Heart right ventricle (tissue), 16 donors: ENCODE measurements at regions not wholly inside any gene's neighbourhood (a gene's known extent, or its start where the extent isn't known, plus 50 kb on each side); places are given as distances from the start of the nearest gene placed in this dataset.

Experiments used
- ATAC-seq, 8 donors: fragments of 200-7000 bp; cut with Tn5 transposase; one replicate each; pipeline ENCODE4 v1.9.1; 2020; ENCODE audit warnings: mild to moderate bottlenecking in 8 of 8, moderate library complexity in 8 of 8, moderate number of reproducible peaks in 1 of 8
- DNase-seq, 2 donors: peaks; one replicate each; pipeline ENCODE4 v3.0.0-alpha.2; 2020
- H3K27ac ChIP-seq, 10 donors: fragments of 200-600 bp; sonication (generic) in 2 of 10; one replicate each; pipeline versions ENCODE4 v1.5.0 to v1.8.0; 2020 to 2022; ENCODE audit warnings: mild to moderate bottlenecking in 3 of 10
- H3K27me3 ChIP-seq, 7 donors: fragments of 200-600 bp; one replicate each; pipeline ENCODE4 v1.8.0; 2021 to 2022; ENCODE audit warnings: mild to moderate bottlenecking in 2 of 7
- H3K36me3 ChIP-seq, 9 donors: fragments of 200-600 bp; sonication (generic) in 1 of 9; one replicate each; pipeline versions ENCODE4 v1.5.0 to v1.8.0; 2020 to 2022; ENCODE audit warnings: mild to moderate bottlenecking in 2 of 9
- H3K4me1 ChIP-seq, 9 donors: fragments of 200-600 bp; sonication (generic) in 1 of 9; one replicate each; pipeline versions ENCODE4 v1.5.0 to v1.8.0; 2020 to 2022; ENCODE audit warnings: mild to moderate bottlenecking in 4 of 9
- H3K4me3 ChIP-seq, 10 donors: fragments of 200-600 bp; sonication (generic) in 2 of 10; one replicate each; pipeline versions ENCODE4 v1.5.0 to v1.8.0; 2020 to 2022; ENCODE audit warnings: mild to moderate bottlenecking in 7 of 10, moderate library complexity in 2 of 10
- H3K9me3 ChIP-seq, 11 donors: fragments of 200-600 bp in 10 of 11; sonication (generic) in 2 of 11; one replicate each; pipeline versions ENCODE4 v1.5.0 to v1.8.0; 2013 to 2022; ENCODE audit warnings: mild to moderate bottlenecking in 2 of 11, control low read depth in 1 of 11, moderate library complexity in 1 of 11
- CTCF ChIP-seq, 9 donors: fragments of 200-600 bp; sonication (generic) in 2 of 9; IDR thresholded peaks; one replicate each; pipeline versions ENCODE4 v1.5.0 to v1.8.0; 2021 to 2022; ENCODE audit warnings: antibody characterized with exemption in 9 of 9, mild to moderate bottlenecking in 5 of 9, moderate library complexity in 1 of 9
- WGBS, 2 donors: extraction: QIAGEN DNeasy Blood & Tissue Kit; methylation state at CpG; one replicate each; pipeline ENCODE4 v1.1.7; 2013; ENCODE audit warnings: inconsistent platforms in 1 of 2; 5-methylcytosine and 5-hydroxymethylcytosine counted together
- intact Hi-C, 10 donors: fragments of 100-400 bp; cut with DNase I; formaldehyde crosslinking; loops; one replicate each; pipeline versions ENCODE4 v1.11.1 to v1.14.2; 2022
- donor health status: Arrhythmogenic right ventricular cardiomyopathy.
- donor health status: ischemic (EF 13 %, LVEDD 7.1; RV severe dilation, severe dysfunction).
- donor health status: healthy with polysubstance abuse.
- donor health status: DM: no; HTN: yes; CAD: no.
- donor health status: DM: no; HTN: no; CAD: no.
- donor health status: ischemic (EF 25% LVEDD 6.9; RV normal size, moderate dysfunction).
- donor health status: ischemic (EF 25% LVEDD 5.7; RV mildly dilated, moderate dysfunction).
- donor health status: healthy.
- donor health status: DM: yes; HTN: yes; CAD: no.
- donor health status: Ischemic cardiomyopathy.
- donor health status: ischemic (EF 35%, LVEDD 5.7; RV mildly dilated, moderate dysfunction).
- donor health status: nonischemic (EF 11% LVEDD 7.7; RV severe dilation, severe dysfunction).
- donor health status: DM: yes; HTN: yes; CAD: no.
- donor health status: PGD.
- donor health status: ischemic (EF 29% LVEDD 5.4; RV normal size, mild dysfunction).
- donor health status: nonischemic (EF 23%, LVEDD 6.1; RV moderate dilation, normal function).

- DNase-seq (no peak), ATAC-seq (no peak)
- intact Hi-C loops = no loop called here
- H3K4me3 ChIP-seq = no peak overlapping the region
- H3K9me3 ChIP-seq = no peaks in the 10 kb centered on the region
- H3K36me3 ChIP-seq = no peaks in the 10 kb centered on the region
- no peak for TF ChIP-seq CTCF (IDR thresholded peaks at IDR 0.05)
- no peaks in the 10 kb centered on the region for H3K27me3 ChIP-seq
- H3K27ac ChIP-seq = no peak overlapping the region
- H3K4me1 ChIP-seq = no peaks in the 10 kb centered on the region
Observed at GRCh38 chr7:110224643-110225042, 866.3 kb upstream of the LRRN3 start.

GRCh38 chr7:110246118-110246517 lies 844.8 kb upstream of the LRRN3 start:
- WGBS, 2 donors = 65 to 68% methylated on average over 1 of the region's 1 CpG
- no peaks in the 10 kb centered on the region for H3K4me1 ChIP-seq
- DNase-seq (no peak), ATAC-seq (no peak)
- H3K36me3 ChIP-seq = no peaks in the 10 kb centered on the region
- H3K9me3 ChIP-seq = peaks cover 0 to 5% (median 0%) of the 10 kb centered on the region in 11 donors
- H3K27ac ChIP-seq = no peak overlapping the region
- intact Hi-C loops = no loop called here
- no peak overlapping the region for H3K4me3 ChIP-seq
- no peak for TF ChIP-seq CTCF (IDR thresholded peaks at IDR 0.05)
- no peaks in the 10 kb centered on the region for H3K27me3 ChIP-seq

- no peak for ATAC-seq
Observed at GRCh38 chr7:110253093-110253492, 837.8 kb upstream of the LRRN3 start.

GRCh38 chr7:110257673-110258072 lies 833.3 kb upstream of the LRRN3 start:
- Histone ChIP-seq H3K9me3 (no peaks in the 10 kb centered on the region), H3K27me3 (no peaks in the 10 kb centered on the region), H3K4me3 (no peak overlapping the region), H3K4me1 (no peaks in the 10 kb centered on the region), H3K36me3 (no peaks in the 10 kb centered on the region), H3K27ac (no peak overlapping the region)
- TF ChIP-seq CTCF (IDR thresholded peaks at IDR 0.05) = no peak
- no peak for ATAC-seq
- DNase-seq = no peak
- intact Hi-C loops = no loop called here
- 84 to 89% methylated on average over 3 of the region's 3 CpGs for WGBS, 2 donors

More at GRCh38 chr7:110253093-110253492, 837.8 kb upstream of the LRRN3 start:
- H3K27me3 ChIP-seq = no peaks in the 10 kb centered on the region
- intact Hi-C loops = no loop called here
- no peak for TF ChIP-seq CTCF (IDR thresholded peaks at IDR 0.05)
- no peaks in the 10 kb centered on the region for H3K36me3 ChIP-seq
- no peaks in the 10 kb centered on the region for H3K9me3 ChIP-seq
- H3K27ac ChIP-seq = no peak overlapping the region
- 31 to 45% methylated on average over 4 of the region's 4 CpGs for WGBS, 2 donors
- H3K4me1 ChIP-seq = no peaks in the 10 kb centered on the region
- no peak overlapping the region for H3K4me3 ChIP-seq
- DNase-seq = no peak

- 86 to 96% methylated on average over 2 of the region's 2 CpGs for WGBS, 2 donors
Observed at GRCh38 chr7:110262251-110262650, 828.7 kb upstream of the LRRN3 start.

More at GRCh38 chr7:110262251-110262650, 828.7 kb upstream of the LRRN3 start:
- no peaks in the 10 kb centered on the region for H3K27me3 ChIP-seq
- intact Hi-C loops = no loop called here
- no peak overlapping the region for H3K4me3 ChIP-seq
- ATAC-seq (no peak), DNase-seq (no peak)
- H3K36me3 ChIP-seq = no peaks in the 10 kb centered on the region
- no peak overlapping the region for H3K27ac ChIP-seq
- H3K4me1 ChIP-seq = no peaks in the 10 kb centered on the region
- TF ChIP-seq CTCF (IDR thresholded peaks at IDR 0.05) = no peak
- peaks cover 0 to 5% (median 0%) of the 10 kb centered on the region in 11 donors for H3K9me3 ChIP-seq
